CD4-positive, alpha-beta T cell (primary cell): ENCODE measurements at regions not wholly inside any gene's neighbourhood (a gene's known extent, or its start where the extent isn't known, plus 50 kb on each side); places are given as distances from the start of the nearest gene placed in this dataset.

Source experiments
- ATAC-seq: fragments of 200-7000 bp; cut with Tn5 transposase; one replicate; pipeline ENCODE4 v1.10.0; 2022; ENCODE audit warnings: mild to moderate bottlenecking; ENCODE audit not compliant: poor library complexity
- CTCF ChIA-PET: fragments of 350-600 bp; sonication (Branson Sonifier 250); formaldehyde crosslinking; loops from one replicate; lab custom pipeline; 2021; ENCODE audit warnings: antibody characterized with exemption, inconsistent platforms; lab: Charles Lee
- POLR2A ChIA-PET: fragments of 350-600 bp; sonication (Branson Sonifier 250); formaldehyde crosslinking; loops from one replicate; lab custom pipeline; 2021; ENCODE audit warnings: antibody characterized with exemption, inconsistent platforms; lab: Charles Lee
- DNase-seq, 14 experiments: peaks; one replicate each; pipeline ENCODE4 v3.0.0-alpha.2; 2013 to 2020; ENCODE audit warnings: mixed read lengths in 2 of 14
- H3K27ac ChIP-seq, 2 donors: one replicate each; pipeline versions ENCODE4 v1.5.1 to v1.7.0; 2013; ENCODE audit warnings: low read length in 2 of 2, low read depth in 1 of 2, mild to moderate bottlenecking in 1 of 2
- H3K27me3 ChIP-seq, 2 experiments: 1 replicate in 1 of 2; 2 replicates in 1 of 2; pipeline versions ENCODE4 v1.6.1 to v1.7.0; 2013; ENCODE audit warnings: low read length in 2 of 2, control low read depth in 1 of 2, mild to moderate bottlenecking in 1 of 2, moderate library complexity in 1 of 2; ENCODE audit not compliant: insufficient read depth in 2 of 2, control insufficient read depth in 1 of 2
- H3K36me3 ChIP-seq: one replicate; pipeline ENCODE4 v1.6.1; 2013; ENCODE audit warnings: low read length, control low read depth; ENCODE audit not compliant: insufficient read depth
- H3K4me1 ChIP-seq: one replicate; pipeline ENCODE4 v1.6.1; 2013; ENCODE audit warnings: low read length, control low read depth; ENCODE audit not compliant: insufficient read depth
- H3K4me3 ChIP-seq: one replicate; pipeline ENCODE4 v1.5.1; 2013; ENCODE audit warnings: mild to moderate bottlenecking, low read length, moderate library complexity
- H3K9me3 ChIP-seq, 2 experiments: 1 replicate in 1 of 2; 2 replicates in 1 of 2; pipeline versions ENCODE4 v1.6.1 to v1.7.0; 2013; ENCODE audit warnings: low read length in 2 of 2, mild to moderate bottlenecking in 2 of 2, control low read depth in 1 of 2, moderate library complexity in 1 of 2; ENCODE audit not compliant: control insufficient read depth in 1 of 2, insufficient read depth in 1 of 2
- H3K27ac Mint-ChIP-seq: one replicate; pipeline ENCODE4 v1.8.0; 2020; ENCODE audit warnings: mixed read lengths
- H3K27me3 Mint-ChIP-seq: one replicate; pipeline ENCODE4 v1.8.0; 2021; ENCODE audit warnings: mixed read lengths
- H3K36me3 Mint-ChIP-seq: one replicate; pipeline ENCODE4 v1.8.0; 2021; ENCODE audit warnings: low read depth, mixed read lengths
- H3K4me1 Mint-ChIP-seq: one replicate; pipeline ENCODE4 v1.8.0; 2021; ENCODE audit warnings: low read depth, mixed read lengths
- H3K4me3 Mint-ChIP-seq: one replicate; pipeline ENCODE4 v1.8.0; 2020; ENCODE audit warnings: mild to moderate bottlenecking, mixed read lengths
- H3K9me3 Mint-ChIP-seq: one replicate; pipeline ENCODE4 v1.8.0; 2020; ENCODE audit warnings: mixed read lengths
- intact Hi-C, 2 experiments: fragments of 100-400 bp; cut with DNase I in 1 of 2; cut with micrococcal nuclease in 1 of 2; formaldehyde crosslinking; loops; one replicate each; pipeline versions ENCODE4 v1.15.1 to v1.9.0; 2023 to 2025; cut with DNase I, micrococcal nuclease
- TF ChIP-seq, protein P1 (sequence below): fragments of 200-600 bp; IDR thresholded peaks from one replicate; pipeline ENCODE4 v1.8.0; 2022; ENCODE audit warnings: antibody characterized with exemption, mild to moderate bottlenecking

GRCh38 chr10:45220931-45221330 lies 94.5 kb downstream of the OR13A1 start:
- intact Hi-C loops, result no loop called here

DNA sequence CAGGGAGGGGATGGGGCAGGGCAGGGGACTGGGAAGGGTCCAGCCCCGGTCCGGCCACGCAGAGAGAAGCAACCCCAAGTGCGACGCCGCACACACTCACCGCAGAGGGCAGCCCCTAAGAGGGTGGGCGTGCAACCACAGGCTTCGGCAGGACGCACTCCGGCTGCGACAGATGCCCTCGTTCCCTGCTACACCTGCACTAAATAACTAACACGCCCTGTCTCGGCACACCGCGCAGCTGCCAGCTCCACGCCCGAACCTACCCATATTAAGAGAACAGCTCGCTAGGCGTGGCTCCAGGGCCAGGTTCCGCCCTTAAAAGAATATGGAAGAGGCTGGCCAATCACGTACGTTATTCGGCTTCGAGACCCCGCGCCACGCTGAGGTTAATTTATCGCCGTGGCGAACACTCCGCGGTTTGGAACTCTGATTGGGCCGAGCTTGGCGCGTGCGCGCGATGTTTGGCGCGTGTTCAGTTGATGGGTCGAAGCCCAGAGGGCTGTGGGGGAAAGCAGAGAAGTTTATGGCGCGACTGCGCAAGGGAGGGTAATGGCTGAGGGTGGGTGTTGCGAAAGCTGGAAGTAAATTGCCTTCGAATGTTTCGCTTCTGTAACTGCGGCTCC lies 91.1 kb downstream of the OR13A1 start:
- Histone ChIP-seq H3K27ac (no peak overlapping the region), H3K4me3 (no peak overlapping the region), H3K27me3 (no peaks in the 10 kb centered on the region), H3K4me1 (no peaks in the 10 kb centered on the region), H3K36me3 (no peaks in the 10 kb centered on the region), H3K9me3 (peaks cover 2 to 6% of the 10 kb centered on the region in 2 experiments)
- H3K36me3 Mint-ChIP-seq, result no peaks in the 10 kb centered on the region
- no peaks in the 10 kb centered on the region for H3K9me3 Mint-ChIP-seq
- TF ChIP-seq, protein P1, sequence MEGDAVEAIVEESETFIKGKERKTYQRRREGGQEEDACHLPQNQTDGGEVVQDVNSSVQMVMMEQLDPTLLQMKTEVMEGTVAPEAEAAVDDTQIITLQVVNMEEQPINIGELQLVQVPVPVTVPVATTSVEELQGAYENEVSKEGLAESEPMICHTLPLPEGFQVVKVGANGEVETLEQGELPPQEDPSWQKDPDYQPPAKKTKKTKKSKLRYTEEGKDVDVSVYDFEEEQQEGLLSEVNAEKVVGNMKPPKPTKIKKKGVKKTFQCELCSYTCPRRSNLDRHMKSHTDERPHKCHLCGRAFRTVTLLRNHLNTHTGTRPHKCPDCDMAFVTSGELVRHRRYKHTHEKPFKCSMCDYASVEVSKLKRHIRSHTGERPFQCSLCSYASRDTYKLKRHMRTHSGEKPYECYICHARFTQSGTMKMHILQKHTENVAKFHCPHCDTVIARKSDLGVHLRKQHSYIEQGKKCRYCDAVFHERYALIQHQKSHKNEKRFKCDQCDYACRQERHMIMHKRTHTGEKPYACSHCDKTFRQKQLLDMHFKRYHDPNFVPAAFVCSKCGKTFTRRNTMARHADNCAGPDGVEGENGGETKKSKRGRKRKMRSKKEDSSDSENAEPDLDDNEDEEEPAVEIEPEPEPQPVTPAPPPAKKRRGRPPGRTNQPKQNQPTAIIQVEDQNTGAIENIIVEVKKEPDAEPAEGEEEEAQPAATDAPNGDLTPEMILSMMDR, result no peak
- H3K27me3 Mint-ChIP-seq, result no peaks in the 10 kb centered on the region
- POLR2A ChIA-PET, result no interaction called here
- no peak overlapping the region for H3K27ac Mint-ChIP-seq
- no peaks in the 10 kb centered on the region for H3K4me1 Mint-ChIP-seq
- intact Hi-C loops, result no loop called here
- no peak for ATAC-seq
- no peak for DNase-seq
- CTCF ChIA-PET, result no interaction called here
- no peak overlapping the region for H3K4me3 Mint-ChIP-seq

More at GRCh38 chr10:45220931-45221330, 94.5 kb downstream of the OR13A1 start:
- Mint-ChIP-seq H3K4me1 (no peaks in the 10 kb centered on the region), H3K4me3 (no peak overlapping the region), H3K27me3 (peaks cover 2% of the 10 kb centered on the region), H3K27ac (no peak overlapping the region), H3K36me3 (no peaks in the 10 kb centered on the region), H3K9me3 (no peaks in the 10 kb centered on the region)
- Histone ChIP-seq H3K4me3 (no peak overlapping the region), H3K27me3 (no peaks in the 10 kb centered on the region), H3K27ac (no peak overlapping the region), H3K9me3 (peaks cover 0 to 6% of the 10 kb centered on the region in 2 experiments), H3K36me3 (no peaks in the 10 kb centered on the region), H3K4me1 (no peaks in the 10 kb centered on the region)
- DNase-seq, result no peak
- TF ChIP-seq, protein P1, result no peak
- CTCF ChIA-PET, result no interaction called here
- POLR2A ChIA-PET, result no interaction called here
- no peak for ATAC-seq

GRCh38 chr10:45227042-45227441 lies 88.4 kb downstream of the OR13A1 start:
- Mint-ChIP-seq H3K36me3 (no peaks in the 10 kb centered on the region), H3K27me3 (no peaks in the 10 kb centered on the region), H3K27ac (no peak overlapping the region), H3K9me3 (peaks cover 4% of the 10 kb centered on the region), H3K4me1 (no peaks in the 10 kb centered on the region), H3K4me3 (no peak overlapping the region)
- Histone ChIP-seq H3K4me1 (no peaks in the 10 kb centered on the region), H3K36me3 (no peaks in the 10 kb centered on the region), H3K27ac (no peak overlapping the region), H3K9me3 (peaks cover 11 to 13% of the 10 kb centered on the region in 2 experiments), H3K4me3 (no peak overlapping the region), H3K27me3 (peaks cover 0 to 5% of the 10 kb centered on the region in 2 experiments)
- ATAC-seq (no peak), DNase-seq (no peak)
- ChIA-PET POLR2A (no interaction called here), CTCF (no interaction called here)
- intact Hi-C loops, result no loop called here
- TF ChIP-seq, protein P1, result no peak
